Prostate gland (tissue), 2 donors: ENCODE measurements at regions not wholly inside any gene's neighbourhood (a gene's known extent, or its start where the extent isn't known, plus 50 kb on each side); places are given as distances from the start of the nearest gene placed in this dataset.
"Not testable (repeated sequence)": the region's sequence is repeated elsewhere in the genome, so short reads cannot be mapped to it uniquely, and the experiment has no call there.

ENCODE experiments used
- DNase-seq: peaks from one replicate; pipeline ENCODE4 v3.0.0-alpha.2; 2019; ENCODE audit warnings: low spot score
- H3K27ac ChIP-seq, 2 donors: fragments of 200-600 bp; sonication (generic); 2 replicates each; pipeline ENCODE4 v1.5.1; 2017 to 2019
- H3K27me3 ChIP-seq: fragments of 200-600 bp; sonication (generic); replicated peaks from 2 replicates; pipeline ENCODE4 v1.5.1; 2019; ENCODE audit not compliant: insufficient read depth
- H3K36me3 ChIP-seq, 2 donors: fragments of 200-600 bp; sonication (generic); 1 replicate in 1 of 2; 2 replicates in 1 of 2; pipeline versions ENCODE4 v1.5.1 to v1.8.1; 2017 to 2019
- H3K4me1 ChIP-seq: fragments of 200-600 bp; sonication (generic); replicated peaks from 2 replicates; pipeline ENCODE4 v1.5.1; 2019
- H3K4me3 ChIP-seq, 2 donors: fragments of 200-600 bp; sonication (generic); 2 replicates each; pipeline ENCODE4 v1.5.1; 2017 to 2019
- H3K9me3 ChIP-seq: fragments of 200-600 bp; sonication (generic); 2 replicates; pipeline ENCODE4 v1.5.1; 2017
- POLR2A ChIP-seq: fragments of 450-650 bp; IDR thresholded peaks from one replicate; pipeline ENCODE4 v1.6.1; 2016; ENCODE audit warnings: antibody characterized with exemption, mild to moderate bottlenecking
- POLR2AphosphoS5 ChIP-seq: sonication (generic); formaldehyde crosslinking; IDR thresholded peaks from one replicate; pipeline ENCODE4 v1.6.1; 2017; ENCODE audit warnings: antibody characterized with exemption
- WGBS: methylation state at CpG from one replicate; pipeline ENCODE4 v1.1.5; 2018; 5-methylcytosine and 5-hydroxymethylcytosine counted together
- intact Hi-C: fragments of 100-400 bp; cut with DNase I; formaldehyde crosslinking; loops from one replicate; pipeline ENCODE4 v1.14.2; 2022
- TF ChIP-seq, protein P1 (sequence below), 4 experiments: fragments of 200-600 bp in 2 of 4; fragments of 450-650 bp in 2 of 4; sonication (generic) in 2 of 4; IDR thresholded peaks; 1 replicate in 3 of 4; 2 replicates in 1 of 4; pipeline ENCODE4 v1.5.1; 2016 to 2019; ENCODE audit warnings: antibody characterized with exemption in 4 of 4, mild to moderate bottlenecking in 2 of 4, moderate library complexity in 2 of 4

DNA sequence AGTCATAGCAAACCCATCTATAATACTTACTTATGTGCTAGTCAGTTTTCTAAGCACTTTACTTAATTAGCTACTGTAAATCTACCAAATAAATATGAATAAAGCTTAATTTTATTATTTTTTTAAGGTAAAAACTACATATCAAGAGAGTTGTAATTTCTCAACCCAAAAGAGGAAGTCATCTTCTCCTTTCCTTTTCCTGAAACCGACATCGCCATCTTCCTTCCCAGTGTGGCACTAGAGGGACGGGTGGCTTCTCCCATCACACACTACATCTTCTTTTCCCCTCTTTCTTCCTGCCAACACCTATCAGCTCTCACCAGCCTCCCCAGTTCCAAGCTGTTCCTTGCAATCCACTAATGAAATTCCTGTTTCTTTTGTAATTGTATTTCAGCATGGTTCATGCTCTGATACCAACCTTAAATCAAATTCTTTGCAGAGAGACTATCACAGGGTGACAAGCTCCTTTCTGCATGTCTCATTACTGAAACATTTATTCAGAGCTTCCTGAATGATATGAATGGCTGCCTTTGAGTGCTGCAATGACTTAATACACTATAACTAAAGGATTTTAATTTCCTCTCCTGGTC lies 251.6 kb upstream of the FAM78B start:
- intact Hi-C loops = no loop called here
- H3K36me3 ChIP-seq = no peaks in the 10 kb centered on the region
- no peaks in the 10 kb centered on the region for H3K27me3 ChIP-seq
- no peak overlapping the region for H3K4me3 ChIP-seq
- no peak overlapping the region for H3K27ac ChIP-seq
- H3K4me1 ChIP-seq = no peaks in the 10 kb centered on the region
- no peaks in the 10 kb centered on the region for H3K9me3 ChIP-seq
- TF ChIP-seq POLR2AphosphoS5 (no peak), POLR2A (no peak)
- TF ChIP-seq, protein P1, sequence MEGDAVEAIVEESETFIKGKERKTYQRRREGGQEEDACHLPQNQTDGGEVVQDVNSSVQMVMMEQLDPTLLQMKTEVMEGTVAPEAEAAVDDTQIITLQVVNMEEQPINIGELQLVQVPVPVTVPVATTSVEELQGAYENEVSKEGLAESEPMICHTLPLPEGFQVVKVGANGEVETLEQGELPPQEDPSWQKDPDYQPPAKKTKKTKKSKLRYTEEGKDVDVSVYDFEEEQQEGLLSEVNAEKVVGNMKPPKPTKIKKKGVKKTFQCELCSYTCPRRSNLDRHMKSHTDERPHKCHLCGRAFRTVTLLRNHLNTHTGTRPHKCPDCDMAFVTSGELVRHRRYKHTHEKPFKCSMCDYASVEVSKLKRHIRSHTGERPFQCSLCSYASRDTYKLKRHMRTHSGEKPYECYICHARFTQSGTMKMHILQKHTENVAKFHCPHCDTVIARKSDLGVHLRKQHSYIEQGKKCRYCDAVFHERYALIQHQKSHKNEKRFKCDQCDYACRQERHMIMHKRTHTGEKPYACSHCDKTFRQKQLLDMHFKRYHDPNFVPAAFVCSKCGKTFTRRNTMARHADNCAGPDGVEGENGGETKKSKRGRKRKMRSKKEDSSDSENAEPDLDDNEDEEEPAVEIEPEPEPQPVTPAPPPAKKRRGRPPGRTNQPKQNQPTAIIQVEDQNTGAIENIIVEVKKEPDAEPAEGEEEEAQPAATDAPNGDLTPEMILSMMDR (IDR thresholded peaks at IDR 0.05) = no peak
- DNase-seq = no peak
- 86% methylated on average over 3 of the region's 3 CpGs for WGBS

- 73% methylated on average over 4 of the region's 4 CpGs for whole genome bisulfite sequencing
- intact Hi-C loops = not testable (repeated sequence)
These were observed 255.8 kb upstream of the FAM78B start for GRCh38 chr1:166422586-166422985.

GRCh38 chr1:166432655-166433054 lies 265.9 kb upstream of the FAM78B start:
- no peak for DNase-seq
- TF ChIP-seq POLR2A = no peak
- TF ChIP-seq POLR2AphosphoS5 = no peak
- TF ChIP-seq, protein P1 (IDR thresholded peaks at IDR 0.05) = no peak
- no peaks in the 10 kb centered on the region for H3K9me3 ChIP-seq
- H3K36me3 ChIP-seq = no peaks in the 10 kb centered on the region
- H3K27ac ChIP-seq = no peak overlapping the region
- no peaks in the 10 kb centered on the region for H3K27me3 ChIP-seq
- H3K4me3 ChIP-seq = no peak overlapping the region
- WGBS = 64% methylated on average over 2 of the region's 2 CpGs
- intact Hi-C loops = no loop called here
- H3K4me1 ChIP-seq = no peaks in the 10 kb centered on the region

More at GRCh38 chr1:166422586-166422985, 255.8 kb upstream of the FAM78B start:
- not testable (repeated sequence) for H3K27ac ChIP-seq, DNase-seq, H3K4me1 ChIP-seq, H3K4me3 ChIP-seq, H3K36me3 ChIP-seq, H3K9me3 ChIP-seq, H3K27me3 ChIP-seq

GRCh38 chr1:166433404-166434304 lies 266.9 kb upstream of the FAM78B start:
- intact Hi-C loops, H3K4me1 ChIP-seq, H3K36me3 ChIP-seq, DNase-seq, H3K27me3 ChIP-seq, H3K9me3 ChIP-seq, H3K4me3 ChIP-seq, H3K27ac ChIP-seq: not testable (repeated sequence)
- 28% methylated on average over 7 of the region's 7 CpGs for WGBS

GRCh38 chr1:166457700-166458099 lies 290.9 kb upstream of the FAM78B start:
- H3K27me3 ChIP-seq = no peaks in the 10 kb centered on the region
- TF ChIP-seq POLR2A = no peak
- no peak for TF ChIP-seq POLR2AphosphoS5
- TF ChIP-seq, protein P1 (IDR thresholded peaks at IDR 0.05) = no peak
- no peak overlapping the region for H3K27ac ChIP-seq
- H3K4me3 ChIP-seq = no peak overlapping the region
- intact Hi-C loops = no loop called here
- H3K4me1 ChIP-seq = no peaks in the 10 kb centered on the region
- no peak for DNase-seq
- 77% methylated on average over 2 of the region's 2 CpGs for WGBS
- H3K9me3 ChIP-seq = no peaks in the 10 kb centered on the region
- no peaks in the 10 kb centered on the region for H3K36me3 ChIP-seq

GRCh38 chr1:166464333-166464732 lies 297.5 kb upstream of the FAM78B start:
- Histone ChIP-seq H3K27me3 (no peaks in the 10 kb centered on the region), H3K9me3 (no peaks in the 10 kb centered on the region), H3K4me1 (no peaks in the 10 kb centered on the region), H3K27ac (no peak overlapping the region), H3K4me3 (no peak overlapping the region), H3K36me3 (no peaks in the 10 kb centered on the region)
- TF ChIP-seq POLR2A (no peak), POLR2AphosphoS5 (no peak)
- TF ChIP-seq, protein P1 (IDR thresholded peaks at IDR 0.05) = no peak
- 97% methylated on average over 1 of the region's 1 CpG for WGBS
- intact Hi-C loops = no loop called here
- DNase-seq = no peak
